ENCODE measurements at regions not wholly inside any gene's neighbourhood (a gene's known extent, or its start where the extent isn't known, plus 50 kb on each side); places are given as distances from the start of the nearest gene placed in this dataset.
"Not testable (repeated sequence)": the region's sequence is repeated elsewhere in the genome, so short reads cannot be mapped to it uniquely, and the experiment has no call there.

GRCh38 chr7:155386608-155387007 lies 71.3 kb upstream of the EN2 start:
- Histone ChIP-seq H3K27me3 (ENCODE audit: control insufficient read depth, insufficient read depth, low read length, poor library complexity, severe bottlenecking) (peaks cover 68% of the 10 kb centered on the region), H3K4me3 (ENCODE audit: insufficient read depth, low read depth, low read length) (no peak overlapping the region), H3K36me3 (ENCODE audit: control insufficient read depth, insufficient read depth, low read length) (no peaks in the 10 kb centered on the region), H3K4me1 (ENCODE audit: control insufficient read depth, insufficient read depth, low read length) (peaks cover 12% of the 10 kb centered on the region), H3K9me3 (ENCODE audit: control insufficient read depth, low read length) (no peaks in the 10 kb centered on the region), H3K27ac (ENCODE audit: insufficient read depth, low read depth, low read length, poor library complexity, severe bottlenecking) (no peak overlapping the region)
- WGBS, 2 experiments, result 84 to 85% methylated on average over 10 of the region's 10 CpGs

DNA sequence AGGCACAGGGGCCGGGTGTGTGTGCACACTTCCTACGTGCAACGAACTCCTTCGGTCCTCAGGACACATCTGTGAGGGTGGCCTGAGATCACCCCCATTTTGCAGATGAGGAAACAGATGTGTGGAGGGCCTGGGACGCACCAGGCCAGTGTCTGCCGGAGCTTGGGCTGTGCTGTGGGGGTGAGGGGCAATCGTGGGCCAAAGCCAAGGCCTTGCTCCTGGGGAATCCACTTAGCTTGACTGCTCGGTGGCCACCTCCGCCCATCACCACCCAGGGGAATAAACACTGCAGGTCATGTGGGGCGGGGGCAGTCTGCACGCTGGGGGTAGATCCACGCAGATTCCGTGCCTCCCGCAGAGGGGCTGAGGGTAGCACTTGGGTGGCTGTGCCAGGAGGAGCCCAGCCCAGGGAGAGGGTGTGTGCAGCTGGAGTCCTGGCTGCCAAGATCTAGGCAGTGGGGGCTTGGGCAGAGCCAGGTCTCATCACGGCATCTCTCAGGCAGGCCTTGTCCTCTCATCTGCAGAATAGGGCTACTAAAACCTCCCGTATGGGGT lies 70.8 kb upstream of the EN2 start:
- Histone ChIP-seq H3K36me3 (ENCODE audit: control insufficient read depth, insufficient read depth, low read length) (no peaks in the 10 kb centered on the region), H3K4me3 (ENCODE audit: insufficient read depth, low read depth, low read length) (no peak overlapping the region), H3K9me3 (ENCODE audit: control insufficient read depth, low read length) (no peaks in the 10 kb centered on the region), H3K4me1 (ENCODE audit: control insufficient read depth, insufficient read depth, low read length) (peaks cover 7% of the 10 kb centered on the region), H3K27ac (ENCODE audit: insufficient read depth, low read depth, low read length, poor library complexity, severe bottlenecking) (no peak overlapping the region), H3K27me3 (ENCODE audit: control insufficient read depth, insufficient read depth, low read length, poor library complexity, severe bottlenecking) (peaks cover 62% of the 10 kb centered on the region)
- 91 to 93% methylated on average over 16 of the region's 16 CpGs for WGBS, 2 experiments

GRCh38 chr7:155388561-155388960 lies 69.4 kb upstream of the EN2 start:
- H3K4me1 ChIP-seq (ENCODE audit: control insufficient read depth, insufficient read depth, low read length), result no peaks in the 10 kb centered on the region
- peaks cover 48% of the 10 kb centered on the region for H3K27me3 ChIP-seq (ENCODE audit: control insufficient read depth, insufficient read depth, low read length, poor library complexity, severe bottlenecking)
- H3K9me3 ChIP-seq (ENCODE audit: control insufficient read depth, low read length), result no peaks in the 10 kb centered on the region
- no peak overlapping the region for H3K4me3 ChIP-seq (ENCODE audit: insufficient read depth, low read depth, low read length)
- H3K36me3 ChIP-seq (ENCODE audit: control insufficient read depth, insufficient read depth, low read length), result no peaks in the 10 kb centered on the region
- no peak overlapping the region for H3K27ac ChIP-seq (ENCODE audit: insufficient read depth, low read depth, low read length, poor library complexity, severe bottlenecking)
- WGBS, 2 experiments, result 70 to 73% methylated on average over 11 of the region's 11 CpGs

DNA sequence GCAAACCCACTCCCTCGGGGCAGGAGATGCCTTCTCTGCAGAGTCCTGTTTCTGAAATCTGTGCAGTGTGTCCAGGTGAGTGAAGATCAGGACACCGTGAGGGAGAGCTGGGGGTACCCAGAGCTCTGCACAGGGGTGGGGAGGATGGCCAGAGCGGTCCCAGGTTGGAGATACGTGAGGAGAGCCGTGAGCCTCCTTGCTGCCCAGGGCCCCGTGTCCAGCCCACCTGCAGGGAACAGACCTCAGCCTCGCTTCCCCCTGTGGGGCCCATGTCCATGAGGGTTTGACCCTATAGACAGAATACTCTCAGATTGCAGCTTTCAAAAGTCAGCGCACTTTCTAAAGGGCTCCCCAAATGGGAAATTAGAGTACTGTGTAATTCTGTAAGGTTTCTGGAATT lies 66.5 kb upstream of the EN2 start:
- no peaks in the 10 kb centered on the region for H3K9me3 ChIP-seq (ENCODE audit: control insufficient read depth, low read length)
- H3K27me3 ChIP-seq (ENCODE audit: control insufficient read depth, insufficient read depth, low read length, poor library complexity, severe bottlenecking), result peaks cover 23% of the 10 kb centered on the region
- no peak overlapping the region for H3K4me3 ChIP-seq (ENCODE audit: insufficient read depth, low read depth, low read length)
- 92 to 93% methylated on average over 8 of the region's 8 CpGs for WGBS, 2 experiments
- H3K4me1 ChIP-seq (ENCODE audit: control insufficient read depth, insufficient read depth, low read length), result no peaks in the 10 kb centered on the region
- H3K36me3 ChIP-seq (ENCODE audit: control insufficient read depth, insufficient read depth, low read length), result no peaks in the 10 kb centered on the region
- H3K27ac ChIP-seq (ENCODE audit: insufficient read depth, low read depth, low read length, poor library complexity, severe bottlenecking), result no peak overlapping the region

- no peaks in the 10 kb centered on the region for H3K36me3 ChIP-seq (ENCODE audit: control insufficient read depth, insufficient read depth, low read length)
- no peaks in the 10 kb centered on the region for H3K9me3 ChIP-seq (ENCODE audit: control insufficient read depth, low read length)
- H3K27me3 ChIP-seq (ENCODE audit: control insufficient read depth, insufficient read depth, low read length, poor library complexity, severe bottlenecking), result peaks cover 10% of the 10 kb centered on the region
- 87 to 88% methylated on average over 11 of the region's 11 CpGs for WGBS, 2 experiments
- H3K27ac ChIP-seq (ENCODE audit: insufficient read depth, low read depth, low read length, poor library complexity, severe bottlenecking), result no peak overlapping the region
- H3K4me1 ChIP-seq (ENCODE audit: control insufficient read depth, insufficient read depth, low read length), result no peaks in the 10 kb centered on the region
- no peak overlapping the region for H3K4me3 ChIP-seq (ENCODE audit: insufficient read depth, low read depth, low read length)
Observed at GRCh38 chr7:155392726-155393570, 65.0 kb upstream of the EN2 start.

GRCh38 chr7:155394413-155394812 lies 63.5 kb upstream of the EN2 start:
- Histone ChIP-seq H3K27ac (ENCODE audit: insufficient read depth, low read depth, low read length, poor library complexity, severe bottlenecking) (no peak overlapping the region), H3K27me3 (ENCODE audit: control insufficient read depth, insufficient read depth, low read length, poor library complexity, severe bottlenecking) (peaks cover 3% of the 10 kb centered on the region), H3K4me3 (ENCODE audit: insufficient read depth, low read depth, low read length) (no peak overlapping the region), H3K4me1 (ENCODE audit: control insufficient read depth, insufficient read depth, low read length) (no peaks in the 10 kb centered on the region), H3K36me3 (ENCODE audit: control insufficient read depth, insufficient read depth, low read length) (no peaks in the 10 kb centered on the region), H3K9me3 (ENCODE audit: control insufficient read depth, low read length) (no peaks in the 10 kb centered on the region)
- WGBS, 2 experiments, result 95 to 96% methylated on average over 7 of the region's 7 CpGs

DNA sequence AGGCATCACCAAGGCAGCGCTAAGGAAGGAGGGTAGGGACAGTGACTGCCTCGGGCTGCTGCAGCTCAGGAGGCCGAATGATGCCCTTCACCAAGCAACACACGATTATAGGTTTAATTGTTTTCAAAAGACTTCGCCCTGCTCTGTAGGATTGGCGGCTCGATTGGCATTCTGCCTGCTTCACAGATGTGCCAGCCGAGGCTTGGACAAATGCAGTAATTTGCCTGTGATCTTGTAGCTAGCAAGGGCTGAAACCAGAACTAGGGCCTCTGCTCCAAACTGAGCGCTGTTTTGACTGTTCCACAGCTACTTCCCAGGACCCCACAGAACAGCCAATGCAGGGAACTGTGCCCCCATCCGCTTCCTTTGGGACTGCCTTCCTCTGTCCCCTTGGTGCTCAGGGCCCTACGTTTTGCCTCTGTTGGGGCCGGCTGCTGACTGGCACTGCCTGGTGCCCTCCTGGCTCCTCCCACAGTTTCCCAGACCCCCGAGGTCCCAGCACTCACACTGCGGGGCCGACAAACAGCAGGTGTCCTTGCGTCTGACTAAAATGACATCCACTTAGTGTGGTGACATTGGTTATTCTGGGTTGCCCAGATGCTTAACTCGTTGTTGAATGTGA lies 62.6 kb upstream of the EN2 start:
- Histone ChIP-seq H3K36me3 (ENCODE audit: control insufficient read depth, insufficient read depth, low read length) (no peaks in the 10 kb centered on the region), H3K4me3 (ENCODE audit: insufficient read depth, low read depth, low read length) (no peak overlapping the region), H3K9me3 (ENCODE audit: control insufficient read depth, low read length) (no peaks in the 10 kb centered on the region), H3K27me3 (ENCODE audit: control insufficient read depth, insufficient read depth, low read length, poor library complexity, severe bottlenecking) (peaks cover 3% of the 10 kb centered on the region), H3K27ac (ENCODE audit: insufficient read depth, low read depth, low read length, poor library complexity, severe bottlenecking) (no peak overlapping the region), H3K4me1 (ENCODE audit: control insufficient read depth, insufficient read depth, low read length) (no peaks in the 10 kb centered on the region)
- 81 to 82% methylated on average over 17 of the region's 17 CpGs for WGBS, 2 experiments

GRCh38 chr7:155396661-155397060 lies 61.3 kb upstream of the EN2 start:
- Histone ChIP-seq H3K4me1 (ENCODE audit: control insufficient read depth, insufficient read depth, low read length) (no peaks in the 10 kb centered on the region), H3K36me3 (ENCODE audit: control insufficient read depth, insufficient read depth, low read length) (no peaks in the 10 kb centered on the region), H3K27ac (ENCODE audit: insufficient read depth, low read depth, low read length, poor library complexity, severe bottlenecking) (no peak overlapping the region), H3K9me3 (ENCODE audit: control insufficient read depth, low read length) (no peaks in the 10 kb centered on the region), H3K4me3 (ENCODE audit: insufficient read depth, low read depth, low read length) (no peak overlapping the region), H3K27me3 (ENCODE audit: control insufficient read depth, insufficient read depth, low read length, poor library complexity, severe bottlenecking) (peaks cover 3% of the 10 kb centered on the region)
- WGBS, 2 experiments, result 92 to 93% methylated on average over 16 of the region's 16 CpGs

DNA sequence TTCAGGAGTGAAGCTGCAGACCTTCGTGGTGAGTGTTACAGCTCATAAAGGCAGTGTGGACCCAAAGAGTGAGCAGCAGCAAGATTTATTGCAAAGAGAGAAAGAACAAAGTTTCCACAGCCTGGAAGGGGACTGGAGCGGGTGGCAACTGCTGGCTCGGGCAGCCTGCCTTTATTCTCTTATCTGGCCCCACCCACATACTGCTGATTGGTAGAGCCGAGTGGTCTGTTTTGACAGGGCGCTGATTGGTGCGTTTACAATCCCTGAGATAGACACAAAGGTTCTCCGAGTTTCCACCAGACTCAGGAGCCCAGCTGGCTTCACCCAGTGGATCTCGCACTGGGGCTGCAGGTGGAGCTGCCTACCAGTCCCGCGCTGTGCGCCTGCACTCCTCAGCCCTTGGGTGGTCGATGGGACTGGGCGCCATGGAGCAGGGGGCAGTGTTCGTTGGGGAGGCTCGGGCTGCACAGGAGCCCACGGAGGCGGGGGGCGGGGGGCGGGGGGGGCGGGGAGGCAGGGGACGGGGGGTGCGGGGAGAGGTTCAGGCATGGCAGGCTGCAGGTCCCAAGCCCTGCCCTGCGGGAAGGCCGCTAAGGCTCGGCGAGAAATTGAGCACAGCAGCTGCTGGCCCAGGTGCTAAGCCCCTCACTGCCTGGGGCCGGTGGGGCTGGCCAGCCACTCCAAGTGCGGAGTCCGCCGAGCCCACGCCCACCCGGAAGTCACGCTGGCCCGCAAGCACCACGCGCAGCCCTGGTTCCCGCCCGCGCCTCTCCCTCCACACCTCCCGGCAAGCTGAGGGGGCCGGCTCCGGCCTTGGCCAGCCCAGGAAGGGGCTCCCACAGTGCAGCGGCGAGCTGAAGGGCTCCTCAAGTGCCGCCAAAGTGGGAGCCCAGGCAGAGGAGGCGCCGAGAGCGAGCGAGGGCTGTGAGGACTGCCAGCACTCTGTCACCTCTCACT lies 59.9 kb upstream of the EN2 start:
- 93% methylated on average over 44 to 49 of the region's 49 CpGs for WGBS, 2 experiments
- not testable (repeated sequence) for H3K4me3 ChIP-seq (ENCODE audit: insufficient read depth, low read depth, low read length); H3K27ac ChIP-seq (ENCODE audit: insufficient read depth, low read depth, low read length, poor library complexity, severe bottlenecking); H3K27me3 ChIP-seq (ENCODE audit: control insufficient read depth, insufficient read depth, low read length, poor library complexity, severe bottlenecking); H3K9me3 ChIP-seq (ENCODE audit: control insufficient read depth, low read length); H3K4me1 ChIP-seq (ENCODE audit: control insufficient read depth, insufficient read depth, low read length); H3K36me3 ChIP-seq (ENCODE audit: control insufficient read depth, insufficient read depth, low read length)
